Activated CD4-positive, alpha-beta memory T cell treated with anti-CD3 and anti-CD28 coated beads for 36 hours (primary cell): ENCODE measurements at regions not wholly inside any gene's neighbourhood (a gene's known extent, or its start where the extent isn't known, plus 50 kb on each side); places are given as distances from the start of the nearest gene placed in this dataset.

Source experiments
- CTCF ChIA-PET: fragments of 350-600 bp; sonication (Branson Sonifier 250); formaldehyde crosslinking; loops from one replicate; lab custom pipeline; 2021; ENCODE audit warnings: antibody characterized with exemption, inconsistent platforms; lab: Charles Lee
- POLR2A ChIA-PET: fragments of 350-600 bp; sonication (Branson Sonifier 250); formaldehyde crosslinking; loops from one replicate; lab custom pipeline; 2021; ENCODE audit warnings: antibody characterized with exemption; lab: Charles Lee
- DNase-seq: peaks from one replicate; pipeline ENCODE4 v3.0.0-alpha.2; 2020
- H3K27ac Mint-ChIP-seq: one replicate; pipeline ENCODE4 v1.8.0; 2021; ENCODE audit warnings: mixed read lengths
- H3K27me3 Mint-ChIP-seq: one replicate; pipeline ENCODE4 v1.8.0; 2021; ENCODE audit warnings: mixed read lengths
- H3K36me3 Mint-ChIP-seq: one replicate; pipeline ENCODE4 v1.8.0; 2021; ENCODE audit warnings: mixed read lengths
- H3K4me1 Mint-ChIP-seq: one replicate; pipeline ENCODE4 v1.8.0; 2021; ENCODE audit warnings: low read depth, mixed read lengths
- H3K4me3 Mint-ChIP-seq: one replicate; pipeline ENCODE4 v1.8.0; 2021; ENCODE audit warnings: mild to moderate bottlenecking, mixed read lengths
- H3K9me3 Mint-ChIP-seq: one replicate; pipeline ENCODE4 v1.8.0; 2021; ENCODE audit warnings: mixed read lengths
- intact Hi-C: fragments of 100-400 bp; cut with micrococcal nuclease; formaldehyde crosslinking; loops from one replicate; pipeline ENCODE4 v1.15.1; 2023

GRCh38 chr4:89411539-89412309 is 104.1 kb upstream of the GPRIN3 start:
- Mint-ChIP-seq H3K27ac (no peak overlapping the region), H3K4me1 (no peaks in the 10 kb centered on the region), H3K27me3 (no peaks in the 10 kb centered on the region), H3K36me3 (no peaks in the 10 kb centered on the region), H3K4me3 (no peak overlapping the region), H3K9me3 (no peaks in the 10 kb centered on the region)
- DNase-seq, result no peak
- CTCF ChIA-PET, result interaction anchor here (1.3 kb wide), 1 partner anchor 23 kb away, joined by 3 read pairs; no protein-coding TSS in a partner anchor
- POLR2A ChIA-PET, result no interaction called here
- intact Hi-C loops, result no loop called here

GRCh38 chr4:89410687-89411086 is 103.1 kb upstream of the GPRIN3 start:
- Mint-ChIP-seq H3K4me1 (no peaks in the 10 kb centered on the region), H3K9me3 (no peaks in the 10 kb centered on the region), H3K27me3 (no peaks in the 10 kb centered on the region), H3K27ac (no peak overlapping the region), H3K36me3 (no peaks in the 10 kb centered on the region), H3K4me3 (no peak overlapping the region)
- no peak for DNase-seq
- POLR2A ChIA-PET, result no interaction called here
- CTCF ChIA-PET, result no interaction called here
- intact Hi-C loops, result no loop called here

GRCh38 chr4:89404530-89404929 is 96.9 kb upstream of the GPRIN3 start:
- H3K27me3 Mint-ChIP-seq, result no peaks in the 10 kb centered on the region
- no peak overlapping the region for H3K4me3 Mint-ChIP-seq
- no peak for DNase-seq
- CTCF ChIA-PET, result no interaction called here
- intact Hi-C loops, result no loop called here
- POLR2A ChIA-PET, result no interaction called here
- H3K27ac Mint-ChIP-seq, result no peak overlapping the region
- H3K4me1 Mint-ChIP-seq, result no peaks in the 10 kb centered on the region
- no peaks in the 10 kb centered on the region for H3K9me3 Mint-ChIP-seq
- no peaks in the 10 kb centered on the region for H3K36me3 Mint-ChIP-seq

- Mint-ChIP-seq H3K9me3 (no peaks in the 10 kb centered on the region), H3K27ac (no peak overlapping the region), H3K4me3 (no peak overlapping the region), H3K27me3 (no peaks in the 10 kb centered on the region), H3K36me3 (no peaks in the 10 kb centered on the region), H3K4me1 (no peaks in the 10 kb centered on the region)
- no peak for DNase-seq
- POLR2A ChIA-PET, result no interaction called here
- intact Hi-C loops, result no loop called here
- CTCF ChIA-PET, result no interaction called here
These were observed 96.2 kb upstream of the GPRIN3 start for GRCh38 chr4:89403826-89404225.

- no peak overlapping the region for H3K27ac Mint-ChIP-seq
- DNase-seq, result no peak
- intact Hi-C loops, result no loop called here
- no peak overlapping the region for H3K4me3 Mint-ChIP-seq
- ChIA-PET CTCF (no interaction called here), POLR2A (no interaction called here)
- no peaks in the 10 kb centered on the region for H3K27me3 Mint-ChIP-seq
- H3K9me3 Mint-ChIP-seq, result no peaks in the 10 kb centered on the region
- H3K4me1 Mint-ChIP-seq, result no peaks in the 10 kb centered on the region
- H3K36me3 Mint-ChIP-seq, result no peaks in the 10 kb centered on the region
These were observed 92.9 kb upstream of the GPRIN3 start for GRCh38 chr4:89400287-89401035.

- H3K36me3 Mint-ChIP-seq, result no peaks in the 10 kb centered on the region
- H3K4me3 Mint-ChIP-seq, result no peak overlapping the region
- peaks cover 2% of the 10 kb centered on the region for H3K9me3 Mint-ChIP-seq
- intact Hi-C loops, result no loop called here
- ChIA-PET CTCF (interaction anchor here (1.2 kb wide), 2 partner anchors 18 to 174 kb away, joined by 3 to 4 read pairs; no protein-coding TSS in a partner anchor), POLR2A (no interaction called here)
- H3K27ac Mint-ChIP-seq, result no peak overlapping the region
- no peaks in the 10 kb centered on the region for H3K4me1 Mint-ChIP-seq
- DNase-seq, result no peak
- no peaks in the 10 kb centered on the region for H3K27me3 Mint-ChIP-seq
These were observed 91.0 kb upstream of the GPRIN3 start for GRCh38 chr4:89398644-89399043.

GRCh38 chr4:89398146-89398545 is 90.5 kb upstream of the GPRIN3 start:
- H3K4me1 Mint-ChIP-seq, result no peaks in the 10 kb centered on the region
- H3K4me3 Mint-ChIP-seq, result no peak overlapping the region
- intact Hi-C loops, result no loop called here
- peaks cover 2% of the 10 kb centered on the region for H3K9me3 Mint-ChIP-seq
- no peaks in the 10 kb centered on the region for H3K36me3 Mint-ChIP-seq
- H3K27me3 Mint-ChIP-seq, result no peaks in the 10 kb centered on the region
- CTCF ChIA-PET, result interaction anchor here (1.2 kb wide), 1 partner anchor 18 kb away, joined by 3 read pairs; no protein-coding TSS in a partner anchor
- POLR2A ChIA-PET, result no interaction called here
- H3K27ac Mint-ChIP-seq, result no peak overlapping the region
- DNase-seq, result no peak

- POLR2A ChIA-PET, result no interaction called here
These were observed 89.8 kb upstream of the GPRIN3 start for GRCh38 chr4:89397441-89397840.

GRCh38 chr4:89382439-89382838 is 74.8 kb upstream of the GPRIN3 start:
- intact Hi-C loops, result no loop called here
- no peaks in the 10 kb centered on the region for H3K27me3 Mint-ChIP-seq
- no peaks in the 10 kb centered on the region for H3K9me3 Mint-ChIP-seq
- CTCF ChIA-PET, result interaction anchor here (0.6 to 1.5 kb wide), 2 partner anchors 73 to 156 kb away, joined by 3 read pairs; no protein-coding TSS in a partner anchor
- H3K4me1 Mint-ChIP-seq, result no peaks in the 10 kb centered on the region
- DNase-seq, result no peak
- no peaks in the 10 kb centered on the region for H3K36me3 Mint-ChIP-seq
- H3K27ac Mint-ChIP-seq, result no peak overlapping the region
- no peak overlapping the region for H3K4me3 Mint-ChIP-seq
- POLR2A ChIA-PET, result no interaction called here

More at GRCh38 chr4:89397441-89397840, 89.8 kb upstream of the GPRIN3 start:
- Mint-ChIP-seq H3K36me3 (no peaks in the 10 kb centered on the region), H3K27me3 (no peaks in the 10 kb centered on the region), H3K4me3 (no peak overlapping the region), H3K4me1 (no peaks in the 10 kb centered on the region), H3K9me3 (peaks cover 2% of the 10 kb centered on the region), H3K27ac (no peak overlapping the region)
- intact Hi-C loops, result no loop called here
- CTCF ChIA-PET, result no interaction called here
- DNase-seq, result no peak

GRCh38 chr4:89380980-89381379 is 73.4 kb upstream of the GPRIN3 start:
- Mint-ChIP-seq H3K27ac (no peak overlapping the region), H3K9me3 (no peaks in the 10 kb centered on the region)

GRCh38 chr4:89379511-89380044 is 72.0 kb upstream of the GPRIN3 start:
- POLR2A ChIA-PET, result interaction anchor here (0.7 kb wide), 1 partner anchor 1604 kb away, joined by 4 read pairs; no protein-coding TSS in a partner anchor
- H3K4me3 Mint-ChIP-seq, result no peak overlapping the region
- no peak for DNase-seq
- H3K36me3 Mint-ChIP-seq, result no peaks in the 10 kb centered on the region
- no peaks in the 10 kb centered on the region for H3K4me1 Mint-ChIP-seq
- H3K9me3 Mint-ChIP-seq, result no peaks in the 10 kb centered on the region
- H3K27me3 Mint-ChIP-seq, result no peaks in the 10 kb centered on the region
- intact Hi-C loops, result no loop called here
- no peak overlapping the region for H3K27ac Mint-ChIP-seq
- CTCF ChIA-PET, result interaction anchor here (1.5 kb wide), 1 partner anchor 153 kb away, joined by 4 read pairs; no protein-coding TSS in a partner anchor

More at GRCh38 chr4:89380980-89381379, 73.4 kb upstream of the GPRIN3 start:
- no peaks in the 10 kb centered on the region for H3K4me1 Mint-ChIP-seq
- no peaks in the 10 kb centered on the region for H3K36me3 Mint-ChIP-seq
- H3K4me3 Mint-ChIP-seq, result no peak overlapping the region
- no peak for DNase-seq
- ChIA-PET POLR2A (no interaction called here), CTCF (interaction anchor here (1.5 kb wide), 1 partner anchor 154 kb away, joined by 4 read pairs; no protein-coding TSS in a partner anchor)
- intact Hi-C loops, result no loop called here
- H3K27me3 Mint-ChIP-seq, result no peaks in the 10 kb centered on the region

GRCh38 chr4:89373394-89373793 is 65.8 kb upstream of the GPRIN3 start:
- CTCF ChIA-PET, result no interaction called here
- H3K27me3 Mint-ChIP-seq, result no peaks in the 10 kb centered on the region
- DNase-seq, result no peak
- POLR2A ChIA-PET, result no interaction called here
- H3K9me3 Mint-ChIP-seq, result no peaks in the 10 kb centered on the region
- intact Hi-C loops, result no loop called here
- H3K36me3 Mint-ChIP-seq, result no peaks in the 10 kb centered on the region
- no peaks in the 10 kb centered on the region for H3K4me1 Mint-ChIP-seq
- no peak overlapping the region for H3K4me3 Mint-ChIP-seq
- no peak overlapping the region for H3K27ac Mint-ChIP-seq
